Erythroblast (primary cell): ENCODE measurements at regions not wholly inside any gene's neighbourhood (a gene's known extent, or its start where the extent isn't known, plus 50 kb on each side); places are given as distances from the start of the nearest gene placed in this dataset.

Source experiments
- GATA1 ChIP-seq: IDR thresholded peaks from 2 replicates; pipeline ENCODE4 v1.6.1; 2011; ENCODE audit warnings: low read depth, mild to moderate bottlenecking, control low read depth, low read length, moderate library complexity
- POLR2A ChIP-seq: IDR thresholded peaks from 2 replicates; pipeline ENCODE4 v1.6.1; 2011; ENCODE audit warnings: mild to moderate bottlenecking, low read length

DNA sequence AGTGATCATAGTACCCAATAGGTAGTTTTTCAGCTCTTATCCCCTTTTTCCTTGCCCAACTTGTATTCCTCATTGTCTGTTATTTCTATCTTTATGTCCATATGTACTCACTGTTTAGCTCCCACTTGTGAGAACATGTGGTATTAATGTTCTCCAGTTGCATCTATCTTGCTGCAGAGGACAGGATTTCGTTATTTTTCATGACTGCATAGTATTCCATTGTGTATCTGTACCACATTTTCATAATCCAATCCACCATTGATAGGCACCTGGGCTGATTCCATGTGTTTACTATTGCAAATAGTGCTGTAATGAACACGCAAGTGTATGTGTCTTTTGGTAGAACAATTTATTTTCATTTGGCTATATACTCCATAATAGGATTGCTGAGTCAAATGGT lies 819.5 kb upstream of the ADGRB3 start:
- TF ChIP-seq POLR2A: no peak
- no peak for TF ChIP-seq GATA1
